ENCODE measurements at regions not wholly inside any gene's neighbourhood (a gene's known extent, or its start where the extent isn't known, plus 50 kb on each side); places are given as distances from the start of the nearest gene placed in this dataset.

DNA sequence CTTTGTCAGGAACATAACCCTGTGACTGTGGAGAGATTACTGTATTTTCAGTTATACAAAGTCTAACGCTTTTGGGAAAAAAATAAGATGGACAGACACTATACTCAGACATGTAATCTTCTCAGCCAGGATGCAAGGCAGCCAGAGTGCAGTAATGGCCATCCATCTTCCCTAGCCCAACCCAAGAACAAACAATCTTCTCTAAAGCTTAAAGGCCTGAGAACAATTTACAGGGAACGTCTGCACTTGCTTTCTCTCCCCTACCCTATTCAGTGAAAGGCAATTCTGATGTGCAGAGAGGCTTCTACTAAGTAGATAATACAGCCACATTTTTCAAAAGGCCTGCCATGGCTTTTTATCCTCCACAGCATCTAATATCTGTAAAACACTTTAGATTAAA, 471.3 kb downstream of the FGF13 start:
- TF ChIP-seq CTCF (IDR thresholded peaks at IDR 0.05) (no peak), POLR2A (IDR thresholded peaks at IDR 0.05) (no peak), POLR2AphosphoS5 (IDR thresholded peaks at IDR 0.05) (no peak), EP300 (IDR thresholded peaks at IDR 0.05) (no peak)
